ENCODE measurements at regions not wholly inside any gene's neighbourhood (a gene's known extent, or its start where the extent isn't known, plus 50 kb on each side); places are given as distances from the start of the nearest gene placed in this dataset.
"Not testable (repeated sequence)": the region's sequence is repeated elsewhere in the genome, so short reads cannot be mapped to it uniquely, and the experiment has no call there.

- H3K27ac Mint-ChIP-seq, H3K36me3 Mint-ChIP-seq, H3K9me3 Mint-ChIP-seq, H3K4me1 Mint-ChIP-seq, H3K27me3 Mint-ChIP-seq, H3K4me3 Mint-ChIP-seq: not testable (repeated sequence)
Observed at GRCh38 chr18:75712124-75712867, 284.8 kb upstream of the SMIM21 start.

- H3K4me3 Mint-ChIP-seq, result no peak overlapping the region
- H3K9me3 Mint-ChIP-seq, result no peaks in the 10 kb centered on the region
- H3K27me3 Mint-ChIP-seq, result peaks cover 5% of the 10 kb centered on the region
- no peaks in the 10 kb centered on the region for H3K4me1 Mint-ChIP-seq
- no peaks in the 10 kb centered on the region for H3K36me3 Mint-ChIP-seq
- no peak overlapping the region for H3K27ac Mint-ChIP-seq
Observed at GRCh38 chr18:75700561-75700960, 273.1 kb upstream of the SMIM21 start.

- H3K9me3 Mint-ChIP-seq, result no peaks in the 10 kb centered on the region
Observed at GRCh38 chr18:75698861-75699260, 271.4 kb upstream of the SMIM21 start.

GRCh38 chr18:75697493-75697892, 270.0 kb upstream of the SMIM21 start:
- Mint-ChIP-seq H3K4me1 (no peaks in the 10 kb centered on the region), H3K27ac (no peak overlapping the region), H3K27me3 (peaks cover 5% of the 10 kb centered on the region), H3K4me3 (no peak overlapping the region), H3K9me3 (no peaks in the 10 kb centered on the region), H3K36me3 (no peaks in the 10 kb centered on the region)

More at GRCh38 chr18:75698861-75699260, 271.4 kb upstream of the SMIM21 start:
- no peaks in the 10 kb centered on the region for H3K4me1 Mint-ChIP-seq
- no peaks in the 10 kb centered on the region for H3K36me3 Mint-ChIP-seq
- no peak overlapping the region for H3K4me3 Mint-ChIP-seq
- peaks cover 5% of the 10 kb centered on the region for H3K27me3 Mint-ChIP-seq
- no peak overlapping the region for H3K27ac Mint-ChIP-seq

- Mint-ChIP-seq H3K27me3 (peaks cover 1% of the 10 kb centered on the region), H3K9me3 (no peaks in the 10 kb centered on the region), H3K4me3 (no peak overlapping the region)
Observed at GRCh38 chr18:75696391-75696790, 268.9 kb upstream of the SMIM21 start.

GRCh38 chr18:75694292-75694691, 266.8 kb upstream of the SMIM21 start:
- H3K4me1 Mint-ChIP-seq, result no peaks in the 10 kb centered on the region
- H3K36me3 Mint-ChIP-seq, result no peaks in the 10 kb centered on the region
- no peak overlapping the region for H3K27ac Mint-ChIP-seq
- H3K27me3 Mint-ChIP-seq, result peaks cover 1% of the 10 kb centered on the region
- H3K9me3 Mint-ChIP-seq, result no peaks in the 10 kb centered on the region
- no peak overlapping the region for H3K4me3 Mint-ChIP-seq

More at GRCh38 chr18:75696391-75696790, 268.9 kb upstream of the SMIM21 start:
- H3K27ac Mint-ChIP-seq, result no peak overlapping the region
- H3K36me3 Mint-ChIP-seq, result no peaks in the 10 kb centered on the region
- no peaks in the 10 kb centered on the region for H3K4me1 Mint-ChIP-seq

GRCh38 chr18:75691483-75691882, 264.0 kb upstream of the SMIM21 start:
- Mint-ChIP-seq H3K36me3 (no peaks in the 10 kb centered on the region), H3K4me1 (no peaks in the 10 kb centered on the region), H3K27me3 (peaks cover 3% of the 10 kb centered on the region), H3K4me3 (no peak overlapping the region), H3K9me3 (no peaks in the 10 kb centered on the region), H3K27ac (no peak overlapping the region)

GRCh38 chr18:75690283-75690682, 262.8 kb upstream of the SMIM21 start:
- not testable (repeated sequence) for H3K27ac Mint-ChIP-seq, H3K27me3 Mint-ChIP-seq, H3K4me1 Mint-ChIP-seq, H3K9me3 Mint-ChIP-seq, H3K36me3 Mint-ChIP-seq, H3K4me3 Mint-ChIP-seq

GRCh38 chr18:75687626-75688025, 260.1 kb upstream of the SMIM21 start:
- Mint-ChIP-seq H3K4me1 (no peaks in the 10 kb centered on the region), H3K36me3 (no peaks in the 10 kb centered on the region), H3K27me3 (peaks cover 10% of the 10 kb centered on the region), H3K4me3 (no peak overlapping the region), H3K27ac (no peak overlapping the region), H3K9me3 (no peaks in the 10 kb centered on the region)

- H3K36me3 Mint-ChIP-seq, result no peaks in the 10 kb centered on the region
- peaks cover 17% of the 10 kb centered on the region for H3K27me3 Mint-ChIP-seq
- no peaks in the 10 kb centered on the region for H3K4me1 Mint-ChIP-seq
- no peak overlapping the region for H3K4me3 Mint-ChIP-seq
- H3K27ac Mint-ChIP-seq, result no peak overlapping the region
- H3K9me3 Mint-ChIP-seq, result no peaks in the 10 kb centered on the region
Observed at GRCh38 chr18:75683426-75683825, 255.9 kb upstream of the SMIM21 start.

GRCh38 chr18:75681538-75682115, 254.1 kb upstream of the SMIM21 start:
- Mint-ChIP-seq H3K36me3 (no peaks in the 10 kb centered on the region), H3K9me3 (no peaks in the 10 kb centered on the region), H3K27ac (no peak overlapping the region), H3K4me1 (no peaks in the 10 kb centered on the region), H3K27me3 (peaks cover 18% of the 10 kb centered on the region), H3K4me3 (no peak overlapping the region)

GRCh38 chr18:75679331-75679730, 251.8 kb upstream of the SMIM21 start:
- peaks cover 17% of the 10 kb centered on the region for H3K27me3 Mint-ChIP-seq
- H3K36me3 Mint-ChIP-seq, result no peaks in the 10 kb centered on the region
- no peak overlapping the region for H3K27ac Mint-ChIP-seq
- H3K9me3 Mint-ChIP-seq, result no peaks in the 10 kb centered on the region
- H3K4me1 Mint-ChIP-seq, result no peaks in the 10 kb centered on the region
- no peak overlapping the region for H3K4me3 Mint-ChIP-seq

GRCh38 chr18:75678627-75679026, 251.1 kb upstream of the SMIM21 start:
- H3K4me1 Mint-ChIP-seq, result no peaks in the 10 kb centered on the region
- peaks cover 16% of the 10 kb centered on the region for H3K27me3 Mint-ChIP-seq
- H3K4me3 Mint-ChIP-seq, result no peak overlapping the region
- H3K9me3 Mint-ChIP-seq, result no peaks in the 10 kb centered on the region
- no peaks in the 10 kb centered on the region for H3K36me3 Mint-ChIP-seq
- no peak overlapping the region for H3K27ac Mint-ChIP-seq

- H3K4me1 Mint-ChIP-seq, result no peaks in the 10 kb centered on the region
- no peak overlapping the region for H3K27ac Mint-ChIP-seq
- H3K27me3 Mint-ChIP-seq, result peaks cover 18% of the 10 kb centered on the region
- no peak overlapping the region for H3K4me3 Mint-ChIP-seq
- no peaks in the 10 kb centered on the region for H3K9me3 Mint-ChIP-seq
- no peaks in the 10 kb centered on the region for H3K36me3 Mint-ChIP-seq
Observed at GRCh38 chr18:75677696-75678455, 250.4 kb upstream of the SMIM21 start.

GRCh38 chr18:75660932-75661331, 233.4 kb upstream of the SMIM21 start:
- H3K9me3 Mint-ChIP-seq, result peaks cover 12% of the 10 kb centered on the region
- H3K4me1 Mint-ChIP-seq, result no peaks in the 10 kb centered on the region
- no peak overlapping the region for H3K27ac Mint-ChIP-seq
- H3K4me3 Mint-ChIP-seq, result no peak overlapping the region
- peaks cover 7% of the 10 kb centered on the region for H3K27me3 Mint-ChIP-seq
- peaks cover 1% of the 10 kb centered on the region for H3K36me3 Mint-ChIP-seq

GRCh38 chr18:75659535-75660023, 232.1 kb upstream of the SMIM21 start:
- H3K4me3 Mint-ChIP-seq, result no peak overlapping the region
- no peak overlapping the region for H3K27ac Mint-ChIP-seq
- H3K4me1 Mint-ChIP-seq, result no peaks in the 10 kb centered on the region
- H3K9me3 Mint-ChIP-seq, result peaks cover 12% of the 10 kb centered on the region
- H3K27me3 Mint-ChIP-seq, result peaks cover 10% of the 10 kb centered on the region
- H3K36me3 Mint-ChIP-seq, result peaks cover 1% of the 10 kb centered on the region
